ENCODE measurements at regions not wholly inside any gene's neighbourhood (a gene's known extent, or its start where the extent isn't known, plus 50 kb on each side); places are given as distances from the start of the nearest gene placed in this dataset.

GRCh38 chr14:101506926-101507835 is 54.1 kb upstream of the DIO3 start:
- in situ Hi-C loops (cut with MboI; ENCODE audit: low pct_unique_long_range_greater_than_20kb, low sequenced_read_pairs): no loop called here
- no peak for DNase-seq

DNA sequence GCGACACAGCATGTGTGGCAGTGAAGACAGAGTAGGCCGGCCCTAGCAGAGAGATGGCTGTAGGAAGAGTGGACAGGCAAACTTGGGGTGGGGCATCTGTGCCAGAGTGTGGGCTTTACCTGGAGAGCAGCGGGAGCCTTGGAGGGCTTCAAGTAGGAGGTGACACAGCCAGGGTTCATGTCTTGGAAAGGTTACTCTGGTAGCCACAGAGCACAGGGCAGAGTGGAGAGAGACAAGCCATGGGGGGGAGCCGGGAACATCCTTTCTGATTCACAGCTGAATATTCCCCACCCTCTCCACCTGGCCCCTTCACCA is 53.5 kb upstream of the DIO3 start:
- DNase-seq: no peak
- in situ Hi-C loops (cut with MboI; ENCODE audit: low pct_unique_long_range_greater_than_20kb, low sequenced_read_pairs): no loop called here

DNA sequence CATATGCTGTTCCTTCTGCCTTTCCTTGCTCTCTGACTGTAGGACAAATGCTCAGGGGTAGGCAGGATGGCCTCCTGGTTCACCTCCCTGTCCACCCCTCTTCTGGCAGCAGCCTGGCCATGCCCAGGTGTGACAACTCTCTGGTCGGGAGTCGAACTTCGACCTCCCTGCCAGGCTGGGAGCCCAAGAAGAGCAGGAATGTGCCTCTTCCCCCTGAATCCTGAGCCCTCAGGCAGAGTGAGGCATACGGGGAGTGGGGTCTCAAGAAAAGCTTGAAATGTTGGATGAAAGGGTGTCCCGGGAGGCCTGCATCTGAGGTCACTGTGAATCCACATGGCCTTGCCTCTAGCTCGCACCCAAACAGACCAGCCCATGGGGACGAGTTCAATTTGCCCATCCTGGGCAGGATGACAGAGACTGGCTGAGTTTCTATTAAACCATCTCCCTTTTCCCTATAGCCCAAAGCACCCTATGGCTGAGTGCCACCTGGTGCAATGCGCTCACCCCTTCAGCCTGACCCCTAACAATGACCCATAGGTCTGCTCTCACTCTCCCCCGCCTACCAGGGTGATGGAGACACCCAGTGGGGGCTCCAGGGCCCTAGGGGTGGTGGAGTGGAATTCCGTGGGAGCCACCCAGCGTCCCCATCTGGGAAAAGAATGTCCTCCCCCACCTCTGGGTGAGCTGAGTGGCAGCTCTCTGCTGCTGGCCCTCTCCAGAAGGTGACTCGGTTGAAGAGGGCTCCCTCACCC is 52.9 kb upstream of the DIO3 start:
- in situ Hi-C loops (cut with MboI; ENCODE audit: low pct_unique_long_range_greater_than_20kb, low sequenced_read_pairs): no loop called here
- DNase-seq: no peak

GRCh38 chr14:101508948-101509729 is 52.2 kb upstream of the DIO3 start:
- DNase-seq: no peak
- in situ Hi-C loops (cut with MboI; ENCODE audit: low pct_unique_long_range_greater_than_20kb, low sequenced_read_pairs): no loop called here

- DNase-seq: no peak
Measured at GRCh38 chr14:101509730-101510371, 51.4 kb upstream of the DIO3 start.

GRCh38 chr14:101511199-101511598 is 50.1 kb upstream of the DIO3 start:
- in situ Hi-C loops (cut with MboI; ENCODE audit: low pct_unique_long_range_greater_than_20kb, low sequenced_read_pairs): no loop called here
- DNase-seq: no peak

More at GRCh38 chr14:101509730-101510371, 51.4 kb upstream of the DIO3 start:
- in situ Hi-C loops (cut with MboI; ENCODE audit: low pct_unique_long_range_greater_than_20kb, low sequenced_read_pairs): no loop called here
